K562 (cell line): ENCODE measurements at regions not wholly inside any gene's neighbourhood (a gene's known extent, or its start where the extent isn't known, plus 50 kb on each side); places are given as distances from the start of the nearest gene placed in this dataset.

Experiments
- ATAC-seq: fragments of 200-7000 bp; cut with Tn5 transposase; 3 replicates; pipeline ENCODE4 v1.9.1; 2020; ENCODE audit warnings: moderate library complexity
- BruUV-seq: library from RNA; stranded (reverse); fragments of 400-500 nt; replicated peaks from 2 replicates; lab custom pipeline; 2021; lab: Mats Ljungman, UMichigan
- CTCF ChIA-PET: fragments of 300-600 bp; formaldehyde crosslinking; extraction: SDS; loops from one replicate; lab custom pipeline; 2021; ENCODE audit warnings: low intra/inter-chr PET ratio; lab: Yijun Ruan, JAX
- POLR2A ChIA-PET: fragments of 300-600, 350-650 bp; sonication (Branson Sonifier 250); formaldehyde crosslinking; extraction: SDS; loops from one replicate; lab custom pipeline; 2021; ENCODE audit warnings: antibody characterized with exemption, inconsistent platforms; lab: Yijun Ruan, JAX
- DNase-seq, 4 experiments: peaks; one replicate each; pipeline versions ENCODE4 v3.0.0 to v3.0.0-alpha.2; 2011 to 2018; ENCODE audit warnings: low spot score in 3 of 4, mixed read lengths in 3 of 4; ENCODE audit errors: extremely low read depth in 1 of 4
- FAIRE-seq: peaks from 2 replicates; lab custom pipeline; 2011; peaks lifted over from hg19 to GRCh38; lab: Jason Lieb, UNC
- H2AFZ ChIP-seq: 2 replicates; pipeline ENCODE4 v1.6.0; 2011; ENCODE audit warnings: low read depth, low read length, control low read depth, inconsistent platforms
- H3K27ac ChIP-seq: fragments of 200-600 bp; 3 replicates; pipeline ENCODE4 v1.8.0; 2011; ENCODE audit warnings: low read depth, mild to moderate bottlenecking, control low read depth, inconsistent platforms, low read length, moderate library complexity, mixed read lengths; ENCODE audit errors: extremely low read depth
- H3K27me3 ChIP-seq, 2 experiments: fragments of 300-600 bp in 1 of 2; 2 replicates in 1 of 2; 3 replicates in 1 of 2; pipeline versions ENCODE4 v1.6.0 to v1.8.0; 2011; ENCODE audit warnings: inconsistent platforms in 2 of 2, low read length in 2 of 2, mild to moderate bottlenecking in 1 of 2, mixed read lengths in 1 of 2, moderate library complexity in 1 of 2; ENCODE audit not compliant: control insufficient read depth in 2 of 2, insufficient read depth in 2 of 2
- H3K36me3 ChIP-seq: fragments of 300-600 bp; 3 replicates; pipeline ENCODE4 v1.8.0; 2011; ENCODE audit warnings: mild to moderate bottlenecking, low read length, inconsistent platforms; ENCODE audit not compliant: control insufficient read depth, insufficient read depth
- H3K4me1 ChIP-seq, 2 experiments: fragments of 200-600 bp in 1 of 2; replicated peaks in 1 of 2; 2 replicates in 1 of 2; 3 replicates in 1 of 2; pipeline versions ENCODE4 v1.5.1 to v1.8.0; 2011; ENCODE audit warnings: inconsistent platforms in 2 of 2, low read length in 2 of 2, mild to moderate bottlenecking in 1 of 2, mixed read lengths in 1 of 2, moderate library complexity in 1 of 2; ENCODE audit not compliant: control insufficient read depth in 2 of 2, insufficient read depth in 2 of 2
- H3K4me2 ChIP-seq: 2 replicates; pipeline ENCODE4 v1.6.1; 2011; ENCODE audit warnings: low read length, control low read depth, inconsistent platforms, mixed read lengths; ENCODE audit not compliant: insufficient read depth
- H3K4me3 ChIP-seq: fragments of 200-600 bp; sonication (generic), shearing (Covaris generic); 2 replicates; pipeline ENCODE4 v1.5.1; 2016; ENCODE audit warnings: control low read depth, inconsistent platforms
- H3K79me2 ChIP-seq: fragments of 200-600 bp; 3 replicates; pipeline ENCODE4 v1.8.0; 2011; ENCODE audit warnings: low read length, inconsistent platforms; ENCODE audit not compliant: control insufficient read depth, insufficient read depth
- H3K9ac ChIP-seq, 2 experiments: 2 replicates each; pipeline versions ENCODE4 v1.6.0 to v1.6.1; 2011; ENCODE audit warnings: low read depth in 2 of 2, low read length in 2 of 2, control low read depth in 1 of 2, inconsistent platforms in 1 of 2, mild to moderate bottlenecking in 1 of 2, mixed read lengths in 1 of 2; ENCODE audit not compliant: insufficient read depth in 1 of 2
- H3K9me1 ChIP-seq: one replicate; pipeline ENCODE4 v1.6.0; 2011; ENCODE audit warnings: inconsistent platforms, mild to moderate bottlenecking, low read length, moderate library complexity; ENCODE audit not compliant: control insufficient read depth, insufficient read depth
- H3K9me3 ChIP-seq: replicated peaks from 2 replicates; pipeline ENCODE4 v1.5.1; 2011; ENCODE audit warnings: low read depth, low read length, inconsistent platforms; ENCODE audit not compliant: control insufficient read depth, insufficient read depth
- H4K20me1 ChIP-seq: replicated peaks from 2 replicates; pipeline ENCODE4 v1.6.1; 2011; ENCODE audit warnings: low read length, inconsistent platforms, mixed read lengths; ENCODE audit not compliant: control insufficient read depth, insufficient read depth
- CREM ChIP-seq: IDR thresholded peaks from 2 replicates; pipeline ENCODE4 v1.6.1; 2014; ENCODE audit warnings: antibody characterized with exemption, low read depth
- DPF2 ChIP-seq: fragments of 450-650 bp; IDR thresholded peaks from 2 replicates; pipeline ENCODE4 v1.6.1; 2016
- ELF2 ChIP-seq: fragments of 250-450 bp; sonication (Bioruptor Pico); IDR thresholded peaks from 2 replicates; pipeline ENCODE4 v1.5.0; 2021; ENCODE audit warnings: mild to moderate bottlenecking
- KAT2B ChIP-seq: IDR thresholded peaks from one replicate; pipeline ENCODE4 v1.6.1; 2012; ENCODE audit warnings: low read depth, mild to moderate bottlenecking, control low read depth, inconsistent platforms, low read length, moderate library complexity
- KAT7 ChIP-seq: sonication (generic); formaldehyde crosslinking; IDR thresholded peaks from 2 replicates; pipeline ENCODE4 v1.8.0; 2022; ENCODE audit warnings: missing genetic modification reagents, mild to moderate bottlenecking, borderline replicate concordance
- NRF1 ChIP-seq, 2 experiments: fragments of 450-650 bp; IDR thresholded peaks in 1 of 2; conservative IDR thresholded peaks in 1 of 2; 2 replicates each; pipeline ENCODE4 v1.6.1; 2014; ENCODE audit warnings: mild to moderate bottlenecking in 2 of 2
- POLR2H ChIP-seq: IDR thresholded peaks from 2 replicates; pipeline ENCODE4 v1.6.1; 2016; ENCODE audit warnings: missing genetic modification characterization, low read depth, mild to moderate bottlenecking, control low read depth, missing compliant biosample characterization, moderate library complexity
- POU5F1 ChIP-seq: fragments of 150-350 bp; IDR thresholded peaks from 2 replicates; pipeline ENCODE4 v1.6.1; 2014; ENCODE audit warnings: borderline replicate concordance, low read length, low read depth, mild to moderate bottlenecking; ENCODE audit not compliant: partially characterized antibody
- SMARCE1 ChIP-seq: fragments of 450-650 bp; IDR thresholded peaks from 2 replicates; pipeline ENCODE4 v1.7.1; 2016; ENCODE audit warnings: mild to moderate bottlenecking
- SRSF1 ChIP-seq: fragments of 200-400 bp; formaldehyde crosslinking; IDR thresholded peaks from 2 replicates; pipeline ENCODE4 v1.6.1; 2017; ENCODE audit warnings: mild to moderate bottlenecking, low read depth, low read length, moderate library complexity
- ZNF121 ChIP-seq: sonication (generic); formaldehyde crosslinking; conservative IDR thresholded peaks from 2 replicates; pipeline ENCODE4 v1.8.0; 2022; ENCODE audit warnings: missing genetic modification reagents
- in situ Hi-C: fragments of 300-500 bp; cut with MboI; formaldehyde crosslinking; loops from 4 replicates; pipeline ENCODE4 v1.15.0; 2018; ENCODE audit warnings: inconsistent platforms, mixed read lengths
- intact Hi-C: fragments of 100-400 bp; cut with micrococcal nuclease; formaldehyde crosslinking; loops from 2 replicates; pipeline ENCODE4 v1.14.2; 2022
- TF ChIP-seq, protein P1 (sequence below): fragments of 450-650 bp; IDR thresholded peaks from 2 replicates; pipeline ENCODE4 v1.6.1; 2016; ENCODE audit warnings: mild to moderate bottlenecking, moderate library complexity

GRCh38 chr10:113970641-113971040, 73.0 kb upstream of the ADRB1 start:
- BruUV-seq: no TSS peak
- ATAC-seq: no peak
- no peak overlapping the region for H3K4me3 ChIP-seq
- H3K9me1 ChIP-seq: no peaks in the 10 kb centered on the region
- POLR2A ChIA-PET: no interaction called here
- no peak overlapping the region for H3K4me2 ChIP-seq
- H3K9me3 ChIP-seq: no peaks in the 10 kb centered on the region
- no peak overlapping the region for H3K27ac ChIP-seq
- H3K79me2 ChIP-seq: no peaks in the 10 kb centered on the region
- no peaks in the 10 kb centered on the region for H4K20me1 ChIP-seq
- no peaks in the 10 kb centered on the region for H3K36me3 ChIP-seq
- no peaks in the 10 kb centered on the region for H3K4me1 ChIP-seq
- in situ Hi-C loops: no loop called here
- DNase-seq: no peak
- no peak overlapping the region for H3K9ac ChIP-seq
- CTCF ChIA-PET: interaction anchor here (0.6 kb wide), 1 partner anchor 27 kb away, joined by 3 read pairs; no protein-coding TSS in a partner anchor
- FAIRE-seq: no peak
- H3K27me3 ChIP-seq: peaks cover 10 to 15% of the 10 kb centered on the region in 2 experiments; a peak in 3 of 5 replicates
- intact Hi-C loops: no loop called here
- no peak overlapping the region for H2AFZ ChIP-seq
- TF ChIP-seq DPF2 (no peak), POU5F1 (no peak), SRSF1 (no peak), KAT7 (CRISPR knock-in tag) (no peak), ELF2 (CRISPR knock-in tag) (no peak), KAT2B (no peak), POLR2H (tag) (no peak), CREM (no peak), NRF1 (conservative IDR thresholded peaks at IDR 0.05 in 1 of 2, IDR thresholded peaks at IDR 0.05 in 1 of 2) (no peak), ZNF121 (CRISPR knock-in tag) (no peak), SMARCE1 (no peak)
- TF ChIP-seq, protein P1, sequence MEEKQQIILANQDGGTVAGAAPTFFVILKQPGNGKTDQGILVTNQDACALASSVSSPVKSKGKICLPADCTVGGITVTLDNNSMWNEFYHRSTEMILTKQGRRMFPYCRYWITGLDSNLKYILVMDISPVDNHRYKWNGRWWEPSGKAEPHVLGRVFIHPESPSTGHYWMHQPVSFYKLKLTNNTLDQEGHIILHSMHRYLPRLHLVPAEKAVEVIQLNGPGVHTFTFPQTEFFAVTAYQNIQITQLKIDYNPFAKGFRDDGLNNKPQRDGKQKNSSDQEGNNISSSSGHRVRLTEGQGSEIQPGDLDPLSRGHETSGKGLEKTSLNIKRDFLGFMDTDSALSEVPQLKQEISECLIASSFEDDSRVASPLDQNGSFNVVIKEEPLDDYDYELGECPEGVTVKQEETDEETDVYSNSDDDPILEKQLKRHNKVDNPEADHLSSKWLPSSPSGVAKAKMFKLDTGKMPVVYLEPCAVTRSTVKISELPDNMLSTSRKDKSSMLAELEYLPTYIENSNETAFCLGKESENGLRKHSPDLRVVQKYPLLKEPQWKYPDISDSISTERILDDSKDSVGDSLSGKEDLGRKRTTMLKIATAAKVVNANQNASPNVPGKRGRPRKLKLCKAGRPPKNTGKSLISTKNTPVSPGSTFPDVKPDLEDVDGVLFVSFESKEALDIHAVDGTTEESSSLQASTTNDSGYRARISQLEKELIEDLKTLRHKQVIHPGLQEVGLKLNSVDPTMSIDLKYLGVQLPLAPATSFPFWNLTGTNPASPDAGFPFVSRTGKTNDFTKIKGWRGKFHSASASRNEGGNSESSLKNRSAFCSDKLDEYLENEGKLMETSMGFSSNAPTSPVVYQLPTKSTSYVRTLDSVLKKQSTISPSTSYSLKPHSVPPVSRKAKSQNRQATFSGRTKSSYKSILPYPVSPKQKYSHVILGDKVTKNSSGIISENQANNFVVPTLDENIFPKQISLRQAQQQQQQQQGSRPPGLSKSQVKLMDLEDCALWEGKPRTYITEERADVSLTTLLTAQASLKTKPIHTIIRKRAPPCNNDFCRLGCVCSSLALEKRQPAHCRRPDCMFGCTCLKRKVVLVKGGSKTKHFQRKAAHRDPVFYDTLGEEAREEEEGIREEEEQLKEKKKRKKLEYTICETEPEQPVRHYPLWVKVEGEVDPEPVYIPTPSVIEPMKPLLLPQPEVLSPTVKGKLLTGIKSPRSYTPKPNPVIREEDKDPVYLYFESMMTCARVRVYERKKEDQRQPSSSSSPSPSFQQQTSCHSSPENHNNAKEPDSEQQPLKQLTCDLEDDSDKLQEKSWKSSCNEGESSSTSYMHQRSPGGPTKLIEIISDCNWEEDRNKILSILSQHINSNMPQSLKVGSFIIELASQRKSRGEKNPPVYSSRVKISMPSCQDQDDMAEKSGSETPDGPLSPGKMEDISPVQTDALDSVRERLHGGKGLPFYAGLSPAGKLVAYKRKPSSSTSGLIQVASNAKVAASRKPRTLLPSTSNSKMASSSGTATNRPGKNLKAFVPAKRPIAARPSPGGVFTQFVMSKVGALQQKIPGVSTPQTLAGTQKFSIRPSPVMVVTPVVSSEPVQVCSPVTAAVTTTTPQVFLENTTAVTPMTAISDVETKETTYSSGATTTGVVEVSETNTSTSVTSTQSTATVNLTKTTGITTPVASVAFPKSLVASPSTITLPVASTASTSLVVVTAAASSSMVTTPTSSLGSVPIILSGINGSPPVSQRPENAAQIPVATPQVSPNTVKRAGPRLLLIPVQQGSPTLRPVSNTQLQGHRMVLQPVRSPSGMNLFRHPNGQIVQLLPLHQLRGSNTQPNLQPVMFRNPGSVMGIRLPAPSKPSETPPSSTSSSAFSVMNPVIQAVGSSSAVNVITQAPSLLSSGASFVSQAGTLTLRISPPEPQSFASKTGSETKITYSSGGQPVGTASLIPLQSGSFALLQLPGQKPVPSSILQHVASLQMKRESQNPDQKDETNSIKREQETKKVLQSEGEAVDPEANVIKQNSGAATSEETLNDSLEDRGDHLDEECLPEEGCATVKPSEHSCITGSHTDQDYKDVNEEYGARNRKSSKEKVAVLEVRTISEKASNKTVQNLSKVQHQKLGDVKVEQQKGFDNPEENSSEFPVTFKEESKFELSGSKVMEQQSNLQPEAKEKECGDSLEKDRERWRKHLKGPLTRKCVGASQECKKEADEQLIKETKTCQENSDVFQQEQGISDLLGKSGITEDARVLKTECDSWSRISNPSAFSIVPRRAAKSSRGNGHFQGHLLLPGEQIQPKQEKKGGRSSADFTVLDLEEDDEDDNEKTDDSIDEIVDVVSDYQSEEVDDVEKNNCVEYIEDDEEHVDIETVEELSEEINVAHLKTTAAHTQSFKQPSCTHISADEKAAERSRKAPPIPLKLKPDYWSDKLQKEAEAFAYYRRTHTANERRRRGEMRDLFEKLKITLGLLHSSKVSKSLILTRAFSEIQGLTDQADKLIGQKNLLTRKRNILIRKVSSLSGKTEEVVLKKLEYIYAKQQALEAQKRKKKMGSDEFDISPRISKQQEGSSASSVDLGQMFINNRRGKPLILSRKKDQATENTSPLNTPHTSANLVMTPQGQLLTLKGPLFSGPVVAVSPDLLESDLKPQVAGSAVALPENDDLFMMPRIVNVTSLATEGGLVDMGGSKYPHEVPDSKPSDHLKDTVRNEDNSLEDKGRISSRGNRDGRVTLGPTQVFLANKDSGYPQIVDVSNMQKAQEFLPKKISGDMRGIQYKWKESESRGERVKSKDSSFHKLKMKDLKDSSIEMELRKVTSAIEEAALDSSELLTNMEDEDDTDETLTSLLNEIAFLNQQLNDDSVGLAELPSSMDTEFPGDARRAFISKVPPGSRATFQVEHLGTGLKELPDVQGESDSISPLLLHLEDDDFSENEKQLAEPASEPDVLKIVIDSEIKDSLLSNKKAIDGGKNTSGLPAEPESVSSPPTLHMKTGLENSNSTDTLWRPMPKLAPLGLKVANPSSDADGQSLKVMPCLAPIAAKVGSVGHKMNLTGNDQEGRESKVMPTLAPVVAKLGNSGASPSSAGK: no peak
